Neural progenitor cell (in vitro differentiated cells): ENCODE measurements at regions not wholly inside any gene's neighbourhood (a gene's known extent, or its start where the extent isn't known, plus 50 kb on each side); places are given as distances from the start of the nearest gene placed in this dataset.

Experiments
- CTCF ChIP-seq: fragments of 200-600 bp; sonication (generic); IDR thresholded peaks from 2 replicates; pipeline ENCODE4 v1.5.1; 2017; ENCODE audit warnings: antibody characterized with exemption, mild to moderate bottlenecking
- EZH2 ChIP-seq: fragments of 200-600 bp; sonication (generic); IDR thresholded peaks from 2 replicates; pipeline ENCODE4 v1.6.1; 2017; ENCODE audit warnings: antibody characterized with exemption, mild to moderate bottlenecking, moderate library complexity
- EZH2phosphoT487 ChIP-seq: fragments of 200-600 bp; sonication (generic); IDR thresholded peaks from 2 replicates; pipeline ENCODE4 v1.6.1; 2017; ENCODE audit warnings: antibody characterized with exemption

- no peak for TF ChIP-seq CTCF
- no peak for TF ChIP-seq EZH2
- TF ChIP-seq EZH2phosphoT487, result no peak
Observed at GRCh38 chr21:20106368-20106767, 891.8 kb upstream of the NCAM2 start.
